ENCODE measurements at regions not wholly inside any gene's neighbourhood (a gene's known extent, or its start where the extent isn't known, plus 50 kb on each side); places are given as distances from the start of the nearest gene placed in this dataset.

- DNase-seq (ENCODE audit: extremely low read depth in 1 of 2, low read depth in 1 of 2), result no peak
Measured at GRCh38 chr3:18295171-18295920, 129.8 kb downstream of the SATB1 start.

- no peak for DNase-seq (ENCODE audit: extremely low read depth in 1 of 2, low read depth in 1 of 2)
Measured at GRCh38 chr3:18290157-18290556, 135.0 kb downstream of the SATB1 start.

GRCh38 chr3:18288243-18288642, 136.9 kb downstream of the SATB1 start:
- DNase-seq (ENCODE audit: extremely low read depth in 1 of 2, low read depth in 1 of 2), result no peak

- no peak for DNase-seq (ENCODE audit: extremely low read depth in 1 of 2, low read depth in 1 of 2)
Measured at GRCh38 chr3:18284716-18285115, 140.4 kb downstream of the SATB1 start.

- DNase-seq (ENCODE audit: extremely low read depth in 1 of 2, low read depth in 1 of 2), result no peak
Measured at GRCh38 chr3:18283680-18284079, 141.5 kb downstream of the SATB1 start.

- DNase-seq (ENCODE audit: extremely low read depth in 1 of 2, low read depth in 1 of 2), result no peak
Measured at GRCh38 chr3:18282507-18282906, 142.6 kb downstream of the SATB1 start.

- no peak for DNase-seq (ENCODE audit: extremely low read depth in 1 of 2, low read depth in 1 of 2)
Measured at GRCh38 chr3:18279226-18279737, 145.9 kb downstream of the SATB1 start.

GRCh38 chr3:18264853-18265252, 160.3 kb downstream of the SATB1 start:
- DNase-seq (ENCODE audit: extremely low read depth in 1 of 2, low read depth in 1 of 2), result no peak

GRCh38 chr3:18264361-18264760, 160.8 kb downstream of the SATB1 start:
- no peak for DNase-seq (ENCODE audit: extremely low read depth in 1 of 2, low read depth in 1 of 2)

GRCh38 chr3:18258492-18258891, 166.6 kb downstream of the SATB1 start:
- DNase-seq (ENCODE audit: extremely low read depth in 1 of 2, low read depth in 1 of 2), result no peak

GRCh38 chr3:18252578-18252977, 172.6 kb downstream of the SATB1 start:
- no peak for DNase-seq (ENCODE audit: extremely low read depth in 1 of 2, low read depth in 1 of 2)

- DNase-seq (ENCODE audit: extremely low read depth in 1 of 2, low read depth in 1 of 2), result no peak
Measured at GRCh38 chr3:18250991-18251390, 174.1 kb downstream of the SATB1 start.

- DNase-seq (ENCODE audit: extremely low read depth in 1 of 2, low read depth in 1 of 2), result no peak
Measured at GRCh38 chr3:18249126-18249525, 176.0 kb downstream of the SATB1 start.

GRCh38 chr3:18247776-18248310, 177.3 kb downstream of the SATB1 start:
- DNase-seq (ENCODE audit: extremely low read depth in 1 of 2, low read depth in 1 of 2), result no peak

- no peak for DNase-seq (ENCODE audit: extremely low read depth in 1 of 2, low read depth in 1 of 2)
Measured at GRCh38 chr3:18247139-18247695, 177.9 kb downstream of the SATB1 start.

- no peak for DNase-seq (ENCODE audit: extremely low read depth in 1 of 2, low read depth in 1 of 2)
Measured at GRCh38 chr3:18246336-18247060, 178.6 kb downstream of the SATB1 start.

GRCh38 chr3:18245721-18246120, 179.4 kb downstream of the SATB1 start:
- no peak for DNase-seq (ENCODE audit: extremely low read depth in 1 of 2, low read depth in 1 of 2)

- DNase-seq (ENCODE audit: extremely low read depth in 1 of 2, low read depth in 1 of 2), result no peak
Measured at GRCh38 chr3:18241837-18242236, 183.3 kb downstream of the SATB1 start.

GRCh38 chr3:18239674-18240073, 185.5 kb downstream of the SATB1 start:
- DNase-seq (ENCODE audit: extremely low read depth in 1 of 2, low read depth in 1 of 2), result no peak

GRCh38 chr3:18238746-18239331, 186.3 kb downstream of the SATB1 start:
- no peak for DNase-seq (ENCODE audit: extremely low read depth in 1 of 2, low read depth in 1 of 2)

GRCh38 chr3:18238332-18238731, 186.8 kb downstream of the SATB1 start:
- no peak for DNase-seq (ENCODE audit: extremely low read depth in 1 of 2, low read depth in 1 of 2)
